A549 (cell line): ENCODE measurements at regions not wholly inside any gene's neighbourhood (a gene's known extent, or its start where the extent isn't known, plus 50 kb on each side); places are given as distances from the start of the nearest gene placed in this dataset.

Experiments used
- CEBPB ChIP-seq, 2 experiments: fragments of >200 bp in 1 of 2; sonication (Bioruptor Twin) in 1 of 2; formaldehyde crosslinking in 1 of 2; IDR thresholded peaks; 2 replicates each; pipeline ENCODE4 v1.6.1; 2012 to 2016
- EP300 ChIP-seq, 2 experiments: fragments of >200 bp; sonication (Bioruptor Twin); formaldehyde crosslinking; IDR thresholded peaks; 2 replicates in 1 of 2; 3 replicates in 1 of 2; pipeline ENCODE4 v1.6.1; 2016 to 2017
- HMGXB4 ChIP-seq: fragments of 250-450 bp; sonication (Bioruptor Pico); IDR thresholded peaks from 2 replicates; pipeline ENCODE4 v1.5.0; 2021; ENCODE audit warnings: mild to moderate bottlenecking, moderate library complexity, borderline replicate concordance
- JUNB ChIP-seq: fragments of >200 bp; sonication (Bioruptor Twin); formaldehyde crosslinking; IDR thresholded peaks from 2 replicates; pipeline ENCODE4 v1.6.1; 2016
- NFE2L2 ChIP-seq: fragments of 150-350 bp; conservative IDR thresholded peaks from 2 replicates; pipeline ENCODE4 v1.6.1; 2014; ENCODE audit warnings: low read length
- PHF8 ChIP-seq: fragments of 200-600 bp; sonication (generic); IDR thresholded peaks from 2 replicates; pipeline ENCODE4 v1.6.1; 2016; ENCODE audit warnings: low read depth, mild to moderate bottlenecking, antibody characterized with exemption, moderate library complexity, borderline replicate concordance
- POLR2A ChIP-seq: IDR thresholded peaks from 2 replicates; pipeline ENCODE4 v1.6.1; 2012; ENCODE audit warnings: mild to moderate bottlenecking, low read length
- RAD21 ChIP-seq, 2 experiments: fragments of >200 bp in 1 of 2; sonication (Bioruptor Twin) in 1 of 2; formaldehyde crosslinking in 1 of 2; IDR thresholded peaks in 1 of 2; conservative IDR thresholded peaks in 1 of 2; 2 replicates in 1 of 2; 3 replicates in 1 of 2; pipeline ENCODE4 v1.6.1; 2012 to 2018; ENCODE audit warnings: inconsistent platforms in 1 of 2
- RFX5 ChIP-seq: fragments of 450-650 bp; IDR thresholded peaks from 2 replicates; pipeline ENCODE4 v1.7.1; 2014; ENCODE audit warnings: antibody characterized with exemption, mild to moderate bottlenecking, moderate library complexity
- SMC3 ChIP-seq: fragments of >200 bp; sonication (Bioruptor Twin); formaldehyde crosslinking; IDR thresholded peaks from 3 replicates; pipeline ENCODE4 v1.6.1; 2018; ENCODE audit warnings: inconsistent platforms
- ZC3H11A ChIP-seq: fragments of 450-650 bp; IDR thresholded peaks from 2 replicates; pipeline ENCODE4 v1.6.1; 2014; ENCODE audit warnings: antibody characterized with exemption, mild to moderate bottlenecking
- TF ChIP-seq, protein P1 (sequence below): fragments of 150-350 bp; IDR thresholded peaks from 2 replicates; pipeline ENCODE4 v1.6.1; 2014; ENCODE audit warnings: low read depth, mild to moderate bottlenecking, low read length
- TF ChIP-seq, protein P2 (sequence below): fragments of >200 bp; sonication (Bioruptor Twin); formaldehyde crosslinking; IDR thresholded peaks from 3 replicates; pipeline ENCODE4 v1.5.1; 2016
- TF ChIP-seq, protein P3 (sequence below): fragments of 200-600 bp; sonication (generic); IDR thresholded peaks from 2 replicates; pipeline ENCODE4 v1.6.1; 2016; ENCODE audit warnings: antibody characterized with exemption, mild to moderate bottlenecking, moderate library complexity

DNA sequence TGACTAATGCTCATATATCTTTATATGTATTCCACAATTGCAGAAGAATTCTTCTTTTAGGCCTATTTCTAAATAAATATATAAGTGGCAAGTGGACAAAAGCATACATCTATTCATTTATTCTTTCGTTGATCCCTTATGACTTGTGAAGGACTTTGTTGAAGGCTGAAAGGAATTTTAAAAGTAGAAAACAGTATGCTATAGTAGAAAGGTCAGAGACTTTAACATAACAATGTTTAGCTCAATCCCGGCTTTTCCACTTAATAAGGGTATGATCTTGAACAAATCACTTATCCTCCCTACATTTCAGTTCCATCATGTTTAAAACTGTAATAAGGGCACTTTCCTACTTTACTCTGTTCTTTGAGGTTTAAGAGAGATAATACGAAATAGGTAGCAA is 672.9 kb downstream of the MECOM start:
- TF ChIP-seq EP300 (IDR thresholded peaks at IDR 0.05) (no peak), ZC3H11A (no peak), HMGXB4 (CRISPR knock-in tag) (no peak), PHF8 (no peak), SMC3 (no peak), POLR2A (no peak), NFE2L2 (no peak), RFX5 (no peak), RAD21 (conservative IDR thresholded peaks at IDR 0.05 in 1 of 2, IDR thresholded peaks at IDR 0.05 in 1 of 2) (no peak), CEBPB (IDR thresholded peaks at IDR 0.05) (no peak), JUNB (no peak)
- TF ChIP-seq, protein P1, sequence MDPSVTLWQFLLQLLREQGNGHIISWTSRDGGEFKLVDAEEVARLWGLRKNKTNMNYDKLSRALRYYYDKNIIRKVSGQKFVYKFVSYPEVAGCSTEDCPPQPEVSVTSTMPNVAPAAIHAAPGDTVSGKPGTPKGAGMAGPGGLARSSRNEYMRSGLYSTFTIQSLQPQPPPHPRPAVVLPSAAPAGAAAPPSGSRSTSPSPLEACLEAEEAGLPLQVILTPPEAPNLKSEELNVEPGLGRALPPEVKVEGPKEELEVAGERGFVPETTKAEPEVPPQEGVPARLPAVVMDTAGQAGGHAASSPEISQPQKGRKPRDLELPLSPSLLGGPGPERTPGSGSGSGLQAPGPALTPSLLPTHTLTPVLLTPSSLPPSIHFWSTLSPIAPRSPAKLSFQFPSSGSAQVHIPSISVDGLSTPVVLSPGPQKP: no peak
- TF ChIP-seq, protein P2, sequence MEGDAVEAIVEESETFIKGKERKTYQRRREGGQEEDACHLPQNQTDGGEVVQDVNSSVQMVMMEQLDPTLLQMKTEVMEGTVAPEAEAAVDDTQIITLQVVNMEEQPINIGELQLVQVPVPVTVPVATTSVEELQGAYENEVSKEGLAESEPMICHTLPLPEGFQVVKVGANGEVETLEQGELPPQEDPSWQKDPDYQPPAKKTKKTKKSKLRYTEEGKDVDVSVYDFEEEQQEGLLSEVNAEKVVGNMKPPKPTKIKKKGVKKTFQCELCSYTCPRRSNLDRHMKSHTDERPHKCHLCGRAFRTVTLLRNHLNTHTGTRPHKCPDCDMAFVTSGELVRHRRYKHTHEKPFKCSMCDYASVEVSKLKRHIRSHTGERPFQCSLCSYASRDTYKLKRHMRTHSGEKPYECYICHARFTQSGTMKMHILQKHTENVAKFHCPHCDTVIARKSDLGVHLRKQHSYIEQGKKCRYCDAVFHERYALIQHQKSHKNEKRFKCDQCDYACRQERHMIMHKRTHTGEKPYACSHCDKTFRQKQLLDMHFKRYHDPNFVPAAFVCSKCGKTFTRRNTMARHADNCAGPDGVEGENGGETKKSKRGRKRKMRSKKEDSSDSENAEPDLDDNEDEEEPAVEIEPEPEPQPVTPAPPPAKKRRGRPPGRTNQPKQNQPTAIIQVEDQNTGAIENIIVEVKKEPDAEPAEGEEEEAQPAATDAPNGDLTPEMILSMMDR: no peak
- TF ChIP-seq, protein P3, sequence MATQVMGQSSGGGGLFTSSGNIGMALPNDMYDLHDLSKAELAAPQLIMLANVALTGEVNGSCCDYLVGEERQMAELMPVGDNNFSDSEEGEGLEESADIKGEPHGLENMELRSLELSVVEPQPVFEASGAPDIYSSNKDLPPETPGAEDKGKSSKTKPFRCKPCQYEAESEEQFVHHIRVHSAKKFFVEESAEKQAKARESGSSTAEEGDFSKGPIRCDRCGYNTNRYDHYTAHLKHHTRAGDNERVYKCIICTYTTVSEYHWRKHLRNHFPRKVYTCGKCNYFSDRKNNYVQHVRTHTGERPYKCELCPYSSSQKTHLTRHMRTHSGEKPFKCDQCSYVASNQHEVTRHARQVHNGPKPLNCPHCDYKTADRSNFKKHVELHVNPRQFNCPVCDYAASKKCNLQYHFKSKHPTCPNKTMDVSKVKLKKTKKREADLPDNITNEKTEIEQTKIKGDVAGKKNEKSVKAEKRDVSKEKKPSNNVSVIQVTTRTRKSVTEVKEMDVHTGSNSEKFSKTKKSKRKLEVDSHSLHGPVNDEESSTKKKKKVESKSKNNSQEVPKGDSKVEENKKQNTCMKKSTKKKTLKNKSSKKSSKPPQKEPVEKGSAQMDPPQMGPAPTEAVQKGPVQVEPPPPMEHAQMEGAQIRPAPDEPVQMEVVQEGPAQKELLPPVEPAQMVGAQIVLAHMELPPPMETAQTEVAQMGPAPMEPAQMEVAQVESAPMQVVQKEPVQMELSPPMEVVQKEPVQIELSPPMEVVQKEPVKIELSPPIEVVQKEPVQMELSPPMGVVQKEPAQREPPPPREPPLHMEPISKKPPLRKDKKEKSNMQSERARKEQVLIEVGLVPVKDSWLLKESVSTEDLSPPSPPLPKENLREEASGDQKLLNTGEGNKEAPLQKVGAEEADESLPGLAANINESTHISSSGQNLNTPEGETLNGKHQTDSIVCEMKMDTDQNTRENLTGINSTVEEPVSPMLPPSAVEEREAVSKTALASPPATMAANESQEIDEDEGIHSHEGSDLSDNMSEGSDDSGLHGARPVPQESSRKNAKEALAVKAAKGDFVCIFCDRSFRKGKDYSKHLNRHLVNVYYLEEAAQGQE: no peak
